Nephron progenitor cell (in vitro differentiated cells): ENCODE measurements at regions not wholly inside any gene's neighbourhood (a gene's known extent, or its start where the extent isn't known, plus 50 kb on each side); places are given as distances from the start of the nearest gene placed in this dataset.

Experiments
- DNase-seq: peaks from one replicate; pipeline ENCODE4 v3.0.0; 2021
- H3K27ac Mint-ChIP-seq: 2 replicates; pipeline ENCODE4 v1.8.0; 2021; ENCODE audit warnings: mild to moderate bottlenecking, moderate library complexity, mixed read lengths
- H3K27me3 Mint-ChIP-seq: 2 replicates; pipeline ENCODE4 v1.8.0; 2021; ENCODE audit warnings: mild to moderate bottlenecking, low read depth, mixed read lengths; ENCODE audit not compliant: poor library complexity
- H3K36me3 Mint-ChIP-seq: 2 replicates; pipeline ENCODE4 v1.8.0; 2021; ENCODE audit warnings: low read depth, mixed read lengths
- H3K4me1 Mint-ChIP-seq: 2 replicates; pipeline ENCODE4 v1.8.0; 2021; ENCODE audit warnings: mixed read lengths
- H3K4me3 Mint-ChIP-seq: 2 replicates; pipeline ENCODE4 v1.8.0; 2021; ENCODE audit warnings: mild to moderate bottlenecking, moderate library complexity, mixed read lengths
- H3K9me3 Mint-ChIP-seq: 2 replicates; pipeline ENCODE4 v1.8.0; 2021; ENCODE audit warnings: mild to moderate bottlenecking, moderate library complexity, mixed read lengths
- CTCF ChIP-seq: fragments of 200-600 bp; sonication (generic); IDR thresholded peaks from 2 replicates; pipeline ENCODE4 v1.5.0; 2021; ENCODE audit warnings: antibody characterized with exemption

GRCh38 chr4:145231906-145232700, 51.7 kb upstream of the OTUD4 start:
- Mint-ChIP-seq H3K4me3 (no peak overlapping the region), H3K36me3 (no peaks in the 10 kb centered on the region), H3K9me3 (peaks cover 5% of the 10 kb centered on the region), H3K4me1 (no peaks in the 10 kb centered on the region), H3K27me3 (no peaks in the 10 kb centered on the region), H3K27ac (no peak overlapping the region)
- no peak for TF ChIP-seq CTCF
- no peak for DNase-seq

- H3K4me1 Mint-ChIP-seq, result no peaks in the 10 kb centered on the region
- TF ChIP-seq CTCF, result no peak
- H3K27ac Mint-ChIP-seq, result no peak overlapping the region
- peaks cover 5% of the 10 kb centered on the region for H3K9me3 Mint-ChIP-seq
- no peaks in the 10 kb centered on the region for H3K36me3 Mint-ChIP-seq
- no peaks in the 10 kb centered on the region for H3K27me3 Mint-ChIP-seq
- H3K4me3 Mint-ChIP-seq, result no peak overlapping the region
- DNase-seq, result no peak
Measured at GRCh38 chr4:145230726-145231125, 50.3 kb upstream of the OTUD4 start.
